Rectal smooth muscle tissue (tissue), 1 donor: ENCODE measurements at regions not wholly inside any gene's neighbourhood (a gene's known extent, or its start where the extent isn't known, plus 50 kb on each side); places are given as distances from the start of the nearest gene placed in this dataset.

Experiments used
- H3K27ac ChIP-seq: one replicate; pipeline ENCODE4 v1.7.0; 2013; ENCODE audit warnings: low read depth, low read length, inconsistent platforms
- H3K27me3 ChIP-seq: one replicate; pipeline ENCODE4 v1.7.0; 2013; ENCODE audit warnings: low read length; ENCODE audit not compliant: control insufficient read depth, insufficient read depth
- H3K36me3 ChIP-seq: one replicate; pipeline ENCODE4 v1.7.0; 2013; ENCODE audit warnings: low read length; ENCODE audit not compliant: control insufficient read depth, insufficient read depth
- H3K4me1 ChIP-seq: one replicate; pipeline ENCODE4 v1.7.0; 2013; ENCODE audit warnings: low read length; ENCODE audit not compliant: control insufficient read depth, insufficient read depth
- H3K4me3 ChIP-seq: one replicate; pipeline ENCODE4 v1.7.0; 2013; ENCODE audit warnings: low read length
- H3K9ac ChIP-seq: one replicate; pipeline ENCODE4 v1.7.0; 2013; ENCODE audit warnings: low read length

DNA sequence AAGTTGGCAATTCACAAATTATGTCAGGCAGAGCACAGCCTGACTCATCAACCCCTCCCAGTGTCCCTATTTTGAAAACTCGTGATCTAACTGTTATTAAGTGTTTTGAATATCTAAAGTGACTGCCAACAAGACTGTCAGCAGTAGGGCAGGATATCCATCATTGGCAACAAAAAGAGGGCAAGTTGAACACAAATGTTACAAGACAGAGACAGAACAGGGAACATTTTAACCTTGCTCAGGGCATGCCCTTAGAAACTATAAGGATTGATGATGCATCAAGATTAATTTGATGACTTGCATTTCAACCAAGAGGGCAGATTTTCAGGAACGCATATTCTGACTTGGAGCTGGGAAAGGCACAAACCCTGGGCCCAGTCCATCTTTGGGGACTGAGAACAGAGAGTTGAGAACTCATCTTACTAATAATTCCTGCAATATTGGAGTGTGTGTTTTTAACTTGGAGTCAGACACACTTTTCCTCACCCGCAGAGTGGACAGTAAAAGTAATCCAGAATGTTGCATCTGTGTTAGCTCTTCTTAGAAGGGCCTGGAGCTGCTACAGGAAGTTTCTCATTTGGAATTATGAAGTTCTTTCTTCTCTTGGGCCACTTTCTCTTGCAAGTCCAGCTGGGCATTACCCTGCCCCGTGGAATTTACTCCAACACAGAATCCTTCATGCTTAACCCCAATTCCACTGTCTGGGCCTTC, 317.2 kb downstream of the LTN1 start:
- Histone ChIP-seq H3K27ac (no peak overlapping the region), H3K36me3 (no peaks in the 10 kb centered on the region), H3K4me1 (peaks cover 10% of the 10 kb centered on the region)

DNA sequence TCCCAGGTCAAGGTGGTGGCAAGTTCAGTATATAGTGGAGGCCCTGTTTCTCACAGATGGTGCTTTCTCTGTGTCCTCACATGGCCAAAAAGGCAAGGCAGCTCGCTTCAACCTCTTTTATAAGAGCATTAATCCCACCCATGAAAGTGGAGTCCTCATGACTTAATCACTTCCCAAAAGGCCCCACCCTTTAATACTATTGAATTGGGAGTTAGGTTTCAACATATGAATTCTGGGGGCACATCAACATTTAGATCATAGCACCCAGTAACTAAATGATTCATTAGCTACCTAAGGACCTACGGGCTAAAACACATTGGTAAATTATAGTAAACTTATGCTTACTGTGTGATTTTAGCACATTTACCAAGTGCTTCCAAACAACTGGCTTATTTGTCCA, 317.9 kb downstream of the LTN1 start:
- no peak overlapping the region for H3K27ac ChIP-seq
- no peak overlapping the region for H3K4me3 ChIP-seq
- peaks cover 10% of the 10 kb centered on the region for H3K4me1 ChIP-seq
- H3K27me3 ChIP-seq: no peaks in the 10 kb centered on the region
- H3K9ac ChIP-seq: no peak overlapping the region
- no peaks in the 10 kb centered on the region for H3K36me3 ChIP-seq

More for the DNA sequence above, 317.2 kb downstream of the LTN1 start:
- Histone ChIP-seq H3K4me3 (no peak overlapping the region), H3K9ac (no peak overlapping the region), H3K27me3 (no peaks in the 10 kb centered on the region)

DNA sequence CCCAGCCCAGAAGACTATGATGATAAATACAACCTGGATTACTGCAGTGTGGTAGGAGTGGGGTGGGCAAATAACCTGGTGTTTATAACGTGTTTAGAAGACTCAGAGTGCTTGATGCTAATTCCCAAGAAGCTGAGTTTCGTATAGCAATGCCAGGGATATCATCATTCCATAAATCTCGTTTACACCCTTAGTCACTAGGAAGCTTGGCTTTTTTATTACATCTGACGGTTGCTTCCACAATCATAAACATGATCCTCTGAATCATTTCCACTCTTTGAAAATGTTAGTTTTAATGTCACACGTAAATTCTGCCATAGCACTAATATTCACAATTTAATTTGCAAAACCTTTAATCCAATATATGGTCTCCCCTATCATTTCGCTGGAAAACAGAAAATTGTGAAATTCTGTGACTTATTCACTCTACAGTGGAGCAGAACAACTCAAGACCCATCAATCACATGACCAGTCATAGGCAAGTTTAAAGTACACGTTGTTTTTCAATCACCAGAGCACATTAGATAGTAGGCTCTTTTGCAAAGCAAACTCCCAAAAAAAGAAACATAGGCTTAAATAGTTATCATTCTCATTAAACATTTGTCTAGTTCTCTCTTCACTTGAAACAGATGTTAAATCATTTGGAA, 321.0 kb downstream of the LTN1 start:
- Histone ChIP-seq H3K4me3 (no peak overlapping the region), H3K4me1 (peaks cover 10% of the 10 kb centered on the region), H3K36me3 (no peaks in the 10 kb centered on the region), H3K27me3 (no peaks in the 10 kb centered on the region), H3K9ac (no peak overlapping the region), H3K27ac (no peak overlapping the region)

DNA sequence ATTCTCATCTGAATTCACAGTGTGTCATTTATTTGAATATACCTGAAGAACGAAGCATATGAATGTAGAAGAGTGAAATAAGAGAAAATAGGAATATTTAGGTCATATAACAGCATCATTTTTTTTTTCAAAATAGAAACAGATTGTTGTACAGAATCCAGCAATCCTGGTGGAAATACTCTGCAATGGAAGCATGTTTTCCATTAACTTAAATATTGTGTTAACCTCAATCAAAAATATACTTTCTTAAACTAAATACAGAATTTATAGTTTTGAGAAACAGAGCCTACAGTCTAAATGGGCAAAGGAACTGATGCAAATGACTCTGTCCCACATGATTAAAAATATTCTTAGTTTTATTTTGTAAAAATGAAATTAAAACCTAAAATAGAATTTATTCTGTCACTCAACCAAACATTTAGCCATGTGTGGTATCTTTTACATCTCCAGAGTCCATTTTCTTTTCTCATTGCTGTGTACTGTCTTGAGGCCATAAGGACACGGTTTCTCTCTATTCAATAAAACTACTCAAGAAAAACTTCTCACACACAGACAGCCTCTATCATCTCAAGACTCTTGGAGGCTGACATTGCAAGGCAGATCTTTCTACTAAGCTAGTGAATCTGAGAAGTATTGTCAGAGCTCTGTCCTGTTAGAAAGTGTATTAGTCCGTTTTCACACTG, 322.6 kb downstream of the LTN1 start:
- Histone ChIP-seq H3K27me3 (no peaks in the 10 kb centered on the region), H3K9ac (no peak overlapping the region), H3K4me3 (no peak overlapping the region), H3K36me3 (no peaks in the 10 kb centered on the region), H3K4me1 (no peaks in the 10 kb centered on the region), H3K27ac (no peak overlapping the region)

DNA sequence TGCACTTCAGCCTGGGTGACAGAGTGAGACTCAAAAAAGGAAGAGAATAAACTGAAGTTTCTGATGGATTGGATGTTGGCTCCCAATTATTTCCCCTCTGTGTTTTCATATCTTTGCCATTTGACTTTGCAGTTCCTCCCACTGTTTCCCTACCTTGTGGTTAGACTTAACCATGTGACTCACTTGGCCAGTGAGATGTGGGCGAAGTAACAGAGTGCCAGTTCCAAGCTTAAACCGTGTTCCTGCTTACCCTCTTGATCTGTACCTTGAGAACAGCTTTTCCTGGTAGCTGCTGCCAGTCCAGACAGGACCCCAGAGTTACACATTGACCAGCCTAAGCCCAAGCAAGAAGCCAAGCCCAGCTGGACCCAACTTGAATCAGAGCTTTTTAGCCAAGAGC, 323.4 kb downstream of the LTN1 start:
- H3K27ac ChIP-seq: no peak overlapping the region
- no peak overlapping the region for H3K4me3 ChIP-seq
- H3K4me1 ChIP-seq: no peaks in the 10 kb centered on the region
- no peak overlapping the region for H3K9ac ChIP-seq
- H3K36me3 ChIP-seq: no peaks in the 10 kb centered on the region
- no peaks in the 10 kb centered on the region for H3K27me3 ChIP-seq

DNA sequence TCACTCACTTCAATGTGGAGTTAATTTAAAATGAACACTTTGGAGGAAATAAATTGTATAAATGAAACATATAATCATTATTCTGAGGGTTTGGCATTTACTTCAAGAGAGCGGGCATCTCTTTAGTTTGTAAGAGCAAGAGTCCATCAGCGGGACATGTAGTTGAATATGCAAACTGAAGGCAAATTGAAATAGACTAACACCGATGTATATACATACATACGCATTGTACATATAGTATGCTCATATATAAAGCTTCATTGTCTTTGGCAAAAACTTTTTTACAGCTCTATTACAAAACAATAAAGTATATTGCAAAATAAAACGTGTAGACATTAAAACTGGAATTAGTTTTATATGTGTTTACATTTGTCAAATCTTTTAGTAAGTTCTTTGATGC, 328.9 kb downstream of the LTN1 start:
- Histone ChIP-seq H3K27ac (no peak overlapping the region), H3K4me1 (no peaks in the 10 kb centered on the region), H3K4me3 (no peak overlapping the region), H3K27me3 (no peaks in the 10 kb centered on the region), H3K36me3 (no peaks in the 10 kb centered on the region), H3K9ac (no peak overlapping the region)

DNA sequence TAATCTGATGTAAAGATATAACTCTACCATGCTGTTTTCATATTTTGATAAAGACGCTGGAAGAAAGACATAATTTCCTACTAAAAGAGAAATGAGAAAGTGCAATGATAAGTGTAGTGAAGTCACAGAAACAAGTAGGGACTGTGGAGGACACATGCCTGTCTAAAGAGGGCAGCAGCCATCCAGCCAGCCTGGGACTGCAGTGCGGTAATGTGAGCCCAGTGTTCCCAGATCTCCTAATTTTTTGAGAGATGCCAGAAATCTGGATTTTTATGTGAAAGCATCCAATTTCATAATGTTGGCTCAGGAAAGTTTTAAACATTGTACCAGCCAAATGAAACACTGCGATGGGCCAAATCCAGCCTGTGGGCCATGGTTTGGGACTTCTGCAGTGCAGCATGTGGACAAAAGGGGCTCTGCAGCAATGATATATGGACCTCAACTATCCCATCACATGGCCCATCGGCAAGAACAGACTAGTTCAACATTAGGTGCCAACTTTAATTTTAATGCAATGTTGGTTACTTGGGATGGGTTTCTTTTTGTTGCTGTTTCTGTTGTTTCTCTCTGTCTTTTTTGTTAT, 329.5 kb downstream of the LTN1 start:
- Histone ChIP-seq H3K4me3 (no peak overlapping the region), H3K27me3 (no peaks in the 10 kb centered on the region), H3K27ac (no peak overlapping the region), H3K9ac (no peak overlapping the region), H3K4me1 (no peaks in the 10 kb centered on the region), H3K36me3 (no peaks in the 10 kb centered on the region)

DNA sequence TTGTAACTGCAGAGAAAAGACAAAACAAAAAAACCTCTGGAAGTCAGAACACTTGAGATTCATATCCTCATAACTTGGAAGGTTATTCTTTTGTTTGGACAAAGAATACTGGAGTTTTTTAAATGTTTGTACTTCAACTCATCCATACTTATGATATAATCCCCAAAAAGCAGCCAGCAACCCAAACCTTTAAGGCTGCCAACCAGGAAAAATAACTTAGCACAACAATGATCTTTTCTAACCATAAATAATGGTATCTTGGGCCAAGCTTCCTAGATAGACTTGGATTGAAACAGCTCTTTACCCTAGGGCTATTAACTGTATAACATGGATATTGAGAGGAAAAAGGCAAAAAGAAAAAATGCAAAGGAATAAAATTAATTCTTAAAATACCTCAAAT, 335.1 kb downstream of the LTN1 start:
- Histone ChIP-seq H3K27me3 (no peaks in the 10 kb centered on the region), H3K9ac (no peak overlapping the region), H3K36me3 (no peaks in the 10 kb centered on the region), H3K4me3 (no peak overlapping the region), H3K27ac (no peak overlapping the region), H3K4me1 (no peaks in the 10 kb centered on the region)

DNA sequence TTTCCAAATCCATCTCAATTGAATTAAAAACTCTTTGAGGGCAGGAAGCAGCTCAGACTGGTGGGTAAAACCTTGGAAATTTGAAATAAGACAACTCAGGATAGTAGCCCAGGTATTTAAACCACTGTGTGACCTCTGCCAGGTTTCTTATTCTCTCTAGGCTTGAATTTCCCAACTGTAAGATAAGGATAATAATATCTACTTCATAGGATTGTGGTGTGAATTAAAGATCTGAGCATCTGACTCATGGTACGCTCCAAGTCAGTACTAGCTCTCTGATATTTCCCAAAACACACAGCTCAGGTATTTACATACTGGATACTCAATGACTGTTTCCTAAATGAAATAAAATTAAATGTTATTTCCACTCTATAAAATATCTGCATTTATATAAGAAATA, 337.2 kb downstream of the LTN1 start:
- H3K27me3 ChIP-seq: no peaks in the 10 kb centered on the region
- H3K9ac ChIP-seq: no peak overlapping the region
- no peaks in the 10 kb centered on the region for H3K36me3 ChIP-seq

DNA sequence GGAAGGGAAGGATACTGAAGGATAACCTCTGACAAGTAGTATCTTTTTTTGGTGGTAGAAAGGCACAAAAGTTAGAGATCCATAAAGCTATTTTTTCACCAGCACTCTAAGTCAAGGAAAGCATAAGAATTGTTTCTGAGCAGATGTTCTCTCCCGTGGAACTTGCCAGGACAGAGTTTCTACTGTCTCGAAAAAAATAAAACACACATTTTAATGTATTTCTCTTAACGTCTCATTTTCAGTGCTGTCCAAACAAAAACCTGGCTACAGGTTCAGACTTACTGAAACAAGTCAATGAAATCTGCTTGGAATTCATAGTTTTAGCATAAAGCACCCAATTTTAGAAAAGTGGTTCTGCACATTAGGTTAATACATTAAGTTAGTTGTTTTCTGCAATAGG, 338.3 kb downstream of the LTN1 start:
- H3K36me3 ChIP-seq: no peaks in the 10 kb centered on the region
- H3K9ac ChIP-seq: no peak overlapping the region
- H3K4me3 ChIP-seq: no peak overlapping the region
- H3K4me1 ChIP-seq: no peaks in the 10 kb centered on the region
- H3K27ac ChIP-seq: no peak overlapping the region
- H3K27me3 ChIP-seq: no peaks in the 10 kb centered on the region

More for the DNA sequence above, 337.2 kb downstream of the LTN1 start:
- Histone ChIP-seq H3K4me3 (no peak overlapping the region), H3K4me1 (no peaks in the 10 kb centered on the region), H3K27ac (no peak overlapping the region)

DNA sequence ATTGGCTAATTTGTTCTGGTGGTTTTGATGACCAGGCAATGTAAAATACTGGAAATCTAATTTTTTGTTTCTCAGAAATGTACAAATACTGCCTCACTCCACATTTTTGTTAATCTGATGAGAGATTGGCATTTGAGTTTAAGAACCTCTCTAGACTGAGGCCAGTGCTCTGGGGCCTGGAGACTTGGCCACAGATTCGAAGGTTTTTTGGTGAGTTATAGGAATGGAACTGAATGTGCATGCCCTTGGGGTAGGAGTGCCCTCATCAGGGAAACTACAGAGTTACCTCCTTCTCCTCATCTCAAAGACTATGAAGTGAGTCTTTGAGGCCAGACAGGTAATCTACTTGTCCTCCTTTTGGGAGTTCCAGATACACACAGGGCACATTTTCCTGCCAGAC, 347.9 kb downstream of the LTN1 start:
- Histone ChIP-seq H3K27me3 (no peaks in the 10 kb centered on the region), H3K9ac (no peak overlapping the region), H3K27ac (no peak overlapping the region), H3K4me3 (no peak overlapping the region), H3K4me1 (no peaks in the 10 kb centered on the region), H3K36me3 (no peaks in the 10 kb centered on the region)

DNA sequence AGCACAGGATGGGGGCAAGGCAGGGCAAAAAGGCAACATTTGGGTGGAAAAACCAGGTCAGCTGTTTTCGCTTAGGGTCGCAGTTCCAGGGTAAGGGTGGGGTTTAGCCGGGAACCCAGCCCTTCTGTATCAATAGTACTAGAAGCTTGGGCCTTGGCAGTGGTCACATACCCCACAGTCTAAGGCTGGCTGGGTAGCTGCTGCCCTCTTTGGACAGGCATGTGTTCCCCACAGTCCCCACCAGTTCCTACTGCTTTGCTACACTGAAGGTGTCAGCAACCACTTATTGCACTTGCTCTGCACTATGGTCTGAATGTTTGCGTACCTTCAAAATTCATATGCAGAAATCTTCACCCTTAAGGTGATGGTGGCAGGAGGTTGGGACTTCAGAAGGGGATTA, 349.8 kb downstream of the LTN1 start:
- Histone ChIP-seq H3K27me3 (no peaks in the 10 kb centered on the region), H3K9ac (no peak overlapping the region), H3K4me1 (no peaks in the 10 kb centered on the region)

More for the DNA sequence above, 349.8 kb downstream of the LTN1 start:
- H3K36me3 ChIP-seq: no peaks in the 10 kb centered on the region
- no peak overlapping the region for H3K27ac ChIP-seq
- H3K4me3 ChIP-seq: no peak overlapping the region
